GM19238 (cell line): ENCODE measurements at regions not wholly inside any gene's neighbourhood (a gene's known extent, or its start where the extent isn't known, plus 50 kb on each side); places are given as distances from the start of the nearest gene placed in this dataset.
"Not testable (repeated sequence)": the region's sequence is repeated elsewhere in the genome, so short reads cannot be mapped to it uniquely, and the experiment has no call there.

Source experiments
- DNase-seq: peaks from one replicate; pipeline ENCODE4 v3.0.0; 2011; ENCODE audit warnings: low spot score; ENCODE audit not compliant: insufficient read length

DNA sequence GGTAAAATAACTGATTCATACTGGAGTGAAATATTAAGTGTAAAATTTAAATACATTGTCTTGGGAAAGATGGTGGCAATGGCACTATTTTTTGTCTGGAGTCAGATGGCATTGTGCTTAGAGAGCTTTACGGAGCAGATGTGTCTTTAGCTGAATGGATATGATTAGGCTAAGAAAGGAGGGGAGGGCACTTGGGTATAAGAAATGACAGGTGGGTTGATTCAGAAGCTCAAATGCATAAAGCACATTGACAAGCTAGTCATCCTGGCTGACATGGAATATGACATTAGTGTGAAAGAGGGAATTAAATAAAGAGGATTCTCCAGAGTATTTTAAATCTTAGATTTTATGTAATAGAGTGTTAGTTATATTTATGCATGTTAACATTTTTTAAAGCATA, 570.1 kb upstream of the CBLB start:
- no peak for DNase-seq

DNA sequence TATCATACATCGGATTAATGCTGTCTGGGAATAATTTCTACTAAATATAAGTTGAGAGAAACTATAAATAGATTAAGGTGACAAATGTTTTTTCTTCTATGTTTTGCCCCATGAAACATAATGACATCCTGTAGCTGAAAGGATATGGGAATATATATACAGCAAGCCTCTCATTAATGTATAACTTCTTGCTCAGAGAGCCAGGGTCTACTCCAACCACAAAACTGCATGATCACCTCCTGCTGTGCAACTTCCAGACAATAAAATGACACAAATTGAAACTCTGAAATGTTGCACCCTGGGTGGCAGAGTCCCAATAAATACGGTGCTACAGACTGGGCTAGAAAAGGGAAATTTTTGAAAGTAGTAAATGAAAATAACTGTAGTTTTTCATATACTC, 571.9 kb upstream of the CBLB start:
- DNase-seq = no peak

DNA sequence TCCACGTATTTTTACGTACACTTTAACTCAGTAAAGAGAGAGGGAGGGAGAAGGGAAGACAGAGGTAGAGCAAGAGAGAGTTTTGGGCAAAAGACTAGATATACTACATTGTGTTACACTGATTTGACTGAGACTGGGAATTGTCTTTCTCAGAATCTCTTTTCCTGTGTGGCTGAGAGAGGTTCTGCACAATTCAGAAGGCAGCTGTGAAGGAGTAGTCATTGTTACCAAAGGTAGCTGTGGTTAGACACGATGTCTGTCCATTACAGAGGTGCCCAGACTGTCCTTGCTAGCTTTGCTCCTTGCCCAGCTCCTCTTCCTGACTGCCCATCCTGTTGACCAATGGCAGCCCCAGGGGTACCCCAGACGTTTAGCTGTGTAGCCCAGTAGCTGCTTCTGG, 577.5 kb upstream of the CBLB start:
- DNase-seq = no peak

DNA sequence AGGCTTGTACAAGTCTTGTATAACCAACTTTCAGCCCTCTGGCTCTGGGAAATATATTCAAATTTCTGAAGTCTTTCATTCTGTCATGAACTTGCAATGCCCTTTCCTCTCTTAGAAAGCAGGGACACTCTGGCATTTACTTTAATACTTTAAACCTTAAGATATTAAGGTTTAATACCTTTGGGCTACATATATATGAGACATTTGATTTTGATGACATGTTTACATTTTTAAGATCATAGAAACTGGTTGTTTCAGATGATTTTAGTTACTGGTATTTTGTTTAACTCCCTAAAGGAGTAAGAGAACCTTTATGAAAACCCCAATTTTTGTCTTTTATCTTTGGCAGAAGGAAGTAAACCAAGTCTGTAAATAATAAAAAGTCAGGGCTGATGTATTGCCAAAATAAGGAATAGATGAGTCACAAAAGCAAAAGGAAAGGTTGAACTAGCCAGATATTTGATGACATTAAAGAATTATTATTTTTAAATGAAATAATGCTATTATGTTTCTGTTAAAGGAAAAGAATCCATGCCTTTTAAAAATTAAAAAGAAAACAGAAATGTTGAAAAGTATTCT, 579.0 kb upstream of the CBLB start:
- DNase-seq = no peak

DNA sequence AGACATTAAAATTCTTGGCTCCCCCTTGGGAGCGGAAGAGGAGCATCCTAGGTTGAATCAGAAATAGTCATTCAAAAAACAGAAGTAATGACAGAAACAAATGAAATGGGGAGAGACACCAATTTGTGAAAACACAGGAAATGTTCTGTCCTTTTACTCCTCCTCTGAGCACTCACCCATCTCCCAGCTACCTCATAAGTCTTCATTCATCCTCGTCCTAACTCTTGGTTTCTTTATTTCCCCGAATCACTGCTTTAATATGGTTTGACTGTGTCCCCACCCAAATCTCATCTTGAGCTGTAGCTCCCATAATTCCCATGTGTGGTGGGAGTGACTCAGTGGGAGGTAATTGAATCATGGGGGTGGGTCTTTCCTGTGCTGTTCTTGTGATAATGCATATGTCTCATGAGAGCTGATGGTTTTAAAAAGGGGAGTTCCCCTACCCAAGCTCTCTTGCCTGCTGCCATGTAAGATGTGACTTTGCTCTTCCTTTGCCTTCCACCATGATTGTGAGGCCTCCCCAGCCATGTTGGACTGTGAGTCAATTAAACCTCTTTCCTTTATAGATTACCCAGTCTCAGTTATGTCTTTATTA, 579.7 kb upstream of the CBLB start:
- DNase-seq = not testable (repeated sequence)

DNA sequence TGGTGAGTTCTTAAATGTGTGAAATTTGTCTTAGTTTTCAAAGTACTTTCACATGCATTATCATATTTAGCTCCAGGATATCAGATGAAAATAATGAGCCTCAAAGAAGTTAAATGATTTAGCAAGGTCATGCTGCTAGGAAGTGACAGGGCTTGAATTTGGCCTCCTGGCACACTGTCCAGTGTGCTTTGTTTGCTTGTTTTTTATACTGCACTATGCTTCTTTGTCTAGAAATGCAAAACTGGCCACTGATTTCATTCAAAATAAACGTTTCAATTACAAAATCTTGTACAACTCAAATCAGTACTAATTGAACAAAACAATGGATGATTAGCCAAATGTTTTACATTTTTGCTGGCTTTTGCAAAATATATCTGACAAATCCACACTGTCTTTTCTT, 583.3 kb upstream of the CBLB start:
- no peak for DNase-seq

DNA sequence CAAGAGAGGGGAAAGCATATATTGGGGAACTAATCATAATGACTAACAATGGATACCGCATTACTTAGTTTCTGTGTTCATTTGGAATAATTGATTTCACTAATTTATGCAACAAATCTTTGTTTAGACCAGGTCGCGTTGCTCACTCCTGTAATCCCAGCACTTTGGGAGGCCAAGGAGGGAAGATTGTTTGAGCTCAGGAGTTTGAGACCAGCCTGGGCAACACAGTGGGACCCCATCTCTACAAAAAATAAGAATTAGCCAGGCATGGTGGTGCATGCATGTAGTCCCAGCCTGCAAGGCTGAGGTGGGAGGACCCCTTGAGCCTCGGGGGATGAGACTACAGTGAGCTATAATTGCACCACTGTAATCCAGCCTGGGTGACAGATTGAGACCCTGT, 585.7 kb upstream of the CBLB start:
- no peak for DNase-seq

DNA sequence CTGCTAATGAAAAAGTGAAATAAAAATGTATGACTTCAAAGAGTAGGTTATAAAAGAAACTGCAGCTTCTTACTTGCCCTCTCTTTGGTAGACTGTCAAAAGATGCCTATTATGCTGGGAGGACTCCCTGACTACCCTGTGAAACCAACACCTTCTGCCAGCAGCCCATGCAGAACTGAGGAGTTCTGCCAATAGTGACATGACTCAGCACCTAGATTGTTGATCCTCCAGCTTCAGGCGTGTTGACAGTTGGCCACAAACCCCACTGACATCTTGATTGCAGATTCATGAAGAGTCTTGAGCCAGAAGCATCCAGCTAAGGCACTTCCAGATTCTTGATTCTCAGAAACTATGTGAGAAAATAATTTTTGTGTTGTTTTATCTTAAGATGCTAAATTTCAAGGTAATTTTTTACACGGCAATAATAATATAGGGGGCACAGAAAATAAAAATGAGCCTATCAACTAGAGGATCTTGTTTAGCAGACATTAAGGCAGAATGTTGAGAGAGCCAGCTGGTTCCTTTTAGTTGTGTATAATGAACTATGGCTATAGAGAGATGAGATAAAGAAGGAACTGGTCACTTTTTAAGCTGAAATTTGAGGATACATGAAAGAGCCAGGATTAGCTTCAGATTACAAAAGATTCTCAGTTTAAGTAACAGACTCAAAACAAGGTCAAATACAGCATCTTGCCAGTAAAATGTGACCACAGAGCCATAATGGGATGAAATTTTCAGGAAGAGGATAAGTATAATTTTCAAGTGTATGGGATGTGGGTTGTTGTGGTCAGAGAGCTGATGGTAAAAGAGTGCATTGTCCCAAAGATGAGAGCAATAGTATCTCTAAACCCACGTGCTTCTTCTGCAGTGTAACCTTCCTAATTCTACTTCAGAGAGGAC, 588.7 kb upstream of the CBLB start:
- DNase-seq = peak; percentile 7

DNA sequence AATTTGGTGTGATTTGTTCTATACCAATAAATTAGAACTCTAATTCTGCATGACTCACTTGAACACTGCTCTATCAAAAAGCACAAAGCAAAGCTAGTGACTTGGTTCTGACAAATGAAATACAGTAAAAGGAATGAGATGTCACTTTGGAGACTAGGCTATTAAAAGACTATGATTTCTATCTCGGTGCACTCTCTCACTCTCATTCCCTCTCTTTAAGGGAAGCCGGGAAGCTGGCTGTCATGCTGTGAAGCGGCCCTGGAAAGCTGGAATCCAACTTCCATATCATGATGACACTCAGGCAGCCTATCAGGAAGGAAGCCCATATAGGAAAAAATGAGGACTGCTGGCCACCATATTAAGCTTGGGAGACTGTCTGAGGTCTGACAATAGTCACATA, 590.1 kb upstream of the CBLB start:
- no peak for DNase-seq

DNA sequence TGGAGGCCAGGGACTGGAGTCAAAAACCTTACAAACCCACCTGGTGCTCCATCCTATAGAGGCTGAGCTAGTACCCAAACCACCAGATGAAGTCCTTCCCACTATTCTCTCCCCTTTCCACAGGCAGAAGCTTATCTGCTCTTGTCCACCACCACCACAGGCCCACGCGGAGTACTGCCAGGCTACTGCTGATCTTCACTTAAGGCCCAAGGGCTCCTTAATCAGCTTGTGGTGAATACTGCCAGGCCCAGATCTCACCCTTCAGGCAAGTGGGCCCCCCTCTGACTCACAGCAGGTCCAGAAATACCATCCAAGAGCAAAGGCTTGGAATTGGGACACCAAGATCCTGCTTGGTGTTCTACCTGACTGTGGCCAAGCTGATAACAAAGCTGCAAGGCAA, 598.1 kb upstream of the CBLB start:
- DNase-seq = no peak

DNA sequence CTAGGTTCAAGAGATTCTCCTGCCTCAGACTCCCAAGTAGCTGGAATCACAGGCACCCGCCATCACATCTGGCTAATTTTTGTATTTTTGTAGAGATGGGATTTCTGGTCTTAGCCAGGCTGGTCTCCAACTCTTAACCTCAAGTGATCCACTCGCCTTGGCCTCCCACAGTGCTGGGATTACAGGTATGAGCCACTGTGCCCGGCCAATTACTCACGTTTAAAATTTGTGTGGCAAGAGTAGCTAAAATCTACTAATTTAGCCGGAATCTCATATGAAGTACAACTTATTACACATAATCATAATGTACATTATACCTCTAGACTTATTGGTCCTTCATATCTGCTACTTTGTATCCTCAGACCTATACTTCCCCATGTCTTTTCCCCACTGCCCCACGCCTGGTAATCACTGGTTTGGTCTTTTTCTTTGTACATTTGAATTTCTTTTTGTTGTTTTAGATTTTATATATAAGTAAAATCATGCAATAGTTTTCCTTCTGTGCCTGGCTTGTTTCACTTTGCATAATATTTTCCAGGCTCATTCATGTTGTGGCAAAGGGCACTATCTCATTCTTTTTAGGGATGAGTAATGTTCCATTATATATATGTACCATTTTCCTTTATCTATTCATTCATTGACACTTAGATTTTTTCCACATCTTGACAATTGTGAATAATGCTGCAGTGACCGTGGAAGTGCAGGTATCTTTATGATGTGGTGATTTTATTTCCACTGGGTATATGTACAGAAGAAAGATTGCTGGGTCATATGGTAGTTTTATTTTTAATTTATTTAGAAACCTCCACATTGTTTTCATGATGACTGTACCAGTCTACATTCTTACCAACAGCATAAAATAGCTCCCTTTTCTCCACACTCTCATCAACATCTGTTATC, 605.0 kb upstream of the CBLB start:
- DNase-seq = no peak

DNA sequence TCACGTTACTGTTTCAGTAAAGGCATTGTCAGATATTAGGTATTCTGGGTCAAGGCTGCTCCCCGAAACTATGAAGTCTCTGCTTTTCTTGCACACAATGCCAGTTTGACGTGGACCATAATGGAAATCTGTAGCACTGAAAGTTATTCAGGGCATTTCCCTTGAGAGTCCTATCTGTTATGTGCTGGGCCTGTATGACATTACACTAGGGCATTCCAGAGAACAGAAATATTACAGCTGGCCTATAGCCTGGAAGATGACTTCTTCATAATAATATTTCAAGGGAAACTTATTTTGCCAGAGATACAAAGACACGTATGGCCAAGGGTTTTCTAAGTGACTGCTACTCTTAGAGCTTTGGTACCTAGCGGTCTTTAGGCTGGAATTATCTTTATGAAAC, 613.6 kb upstream of the CBLB start:
- DNase-seq = no peak

DNA sequence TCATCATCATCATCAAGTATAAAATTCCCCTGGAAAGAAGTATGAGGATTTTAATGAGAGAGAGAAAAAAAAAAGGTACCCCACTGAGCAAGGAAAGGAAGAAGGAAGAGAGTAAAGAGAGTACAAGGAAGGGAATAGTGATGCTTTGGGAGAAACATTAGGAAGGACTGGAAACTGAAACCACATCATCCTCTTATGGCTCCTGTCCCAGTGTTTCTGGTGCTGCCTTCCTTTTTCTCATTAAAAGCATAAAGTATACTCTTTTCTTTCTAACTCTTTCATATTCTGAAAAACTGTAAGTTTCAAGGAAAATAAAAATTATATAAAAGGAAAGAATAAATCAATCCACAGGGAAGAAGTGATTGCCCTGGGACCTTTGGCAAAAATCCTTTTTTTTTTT, 616.4 kb upstream of the CBLB start:
- no peak for DNase-seq

DNA sequence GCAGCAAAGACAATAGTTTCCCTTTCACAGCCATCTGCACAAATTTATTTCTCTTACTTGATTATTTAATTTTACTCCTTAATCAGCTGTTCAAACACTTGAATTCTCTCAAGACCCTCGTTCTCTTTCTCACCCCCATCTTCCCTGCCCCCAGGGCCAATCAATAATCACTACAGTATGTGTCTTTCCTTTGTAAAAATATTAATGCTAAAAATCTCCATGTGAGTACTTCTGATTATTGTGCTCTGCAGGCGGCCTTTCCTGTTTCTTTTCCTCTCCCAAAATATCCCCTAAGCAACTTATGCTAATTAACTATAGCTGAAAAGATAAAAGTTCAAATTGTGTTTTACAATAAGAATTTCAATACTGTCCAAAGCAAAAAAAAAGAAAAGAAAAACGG, 617.0 kb upstream of the CBLB start:
- DNase-seq = no peak

DNA sequence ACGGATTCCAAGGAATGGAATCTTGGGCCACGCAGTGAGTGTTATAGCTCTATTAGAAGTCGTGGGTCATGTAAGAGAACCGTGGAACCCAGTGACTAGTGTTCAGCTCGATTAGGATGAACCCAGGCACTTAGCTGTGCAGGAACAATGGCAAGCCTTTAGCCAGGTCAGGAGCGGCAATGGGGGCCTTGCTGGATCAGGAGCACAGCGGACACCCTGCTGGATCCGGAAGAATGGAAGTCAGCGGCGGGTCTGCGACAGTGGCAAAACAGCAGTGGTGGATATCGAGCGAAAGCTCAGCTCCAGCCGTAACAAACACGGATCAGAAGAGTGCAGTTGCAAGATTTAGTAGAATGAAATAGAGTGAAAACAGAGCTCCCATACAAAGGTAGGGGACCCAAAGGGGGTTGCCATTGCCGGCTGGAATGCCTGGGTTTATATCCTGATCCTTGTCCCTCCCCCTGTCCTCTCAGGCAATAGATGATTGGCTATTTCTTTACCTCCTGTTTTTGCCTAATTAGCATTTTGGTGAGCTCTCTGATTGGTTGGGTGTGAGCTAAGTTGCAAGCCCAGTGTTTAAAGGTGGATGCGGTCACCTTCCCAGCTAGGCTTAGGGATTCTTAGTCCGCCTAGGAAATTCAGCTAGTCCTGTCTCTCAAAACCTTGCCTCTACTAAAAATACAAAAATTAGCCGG, 618.3 kb upstream of the CBLB start:
- DNase-seq = not testable (repeated sequence)

DNA sequence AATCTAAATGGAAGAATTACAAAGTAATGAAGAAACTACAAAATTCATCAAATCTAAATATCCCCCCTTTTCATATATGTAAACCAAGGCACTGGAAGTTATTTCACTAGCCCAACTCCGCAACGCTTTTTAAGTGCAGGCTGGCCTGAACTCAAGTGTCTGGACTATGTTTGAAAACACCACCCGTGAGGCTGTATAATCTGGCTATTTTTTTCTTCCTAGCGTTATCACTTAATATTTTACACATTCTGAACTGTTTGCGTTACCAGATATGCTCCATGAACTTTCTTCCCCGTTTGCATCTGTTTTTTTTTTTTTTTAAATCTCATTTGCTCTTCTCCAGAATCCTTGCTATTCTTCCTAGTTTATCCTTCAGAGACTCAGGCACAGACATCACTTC, 619.5 kb upstream of the CBLB start:
- DNase-seq = no peak

DNA sequence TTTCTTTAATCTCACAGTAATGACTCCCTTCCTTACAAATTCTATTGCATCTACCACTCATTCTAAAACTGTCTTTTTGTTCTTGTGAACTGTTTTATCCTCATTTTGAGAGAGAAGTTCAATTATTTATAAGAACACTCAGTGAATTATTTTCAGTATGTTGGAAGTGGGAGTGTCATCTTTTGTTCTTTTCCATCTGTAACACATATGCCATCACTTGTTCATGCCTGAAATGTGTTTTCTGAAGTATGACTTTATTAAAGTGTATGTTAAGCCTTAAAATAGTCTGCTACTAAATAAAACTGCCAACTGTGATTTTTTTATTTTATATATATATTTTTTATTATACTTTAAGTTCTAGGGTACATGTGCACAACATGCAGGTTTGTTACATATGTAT, 623.0 kb upstream of the CBLB start:
- no peak for DNase-seq

DNA sequence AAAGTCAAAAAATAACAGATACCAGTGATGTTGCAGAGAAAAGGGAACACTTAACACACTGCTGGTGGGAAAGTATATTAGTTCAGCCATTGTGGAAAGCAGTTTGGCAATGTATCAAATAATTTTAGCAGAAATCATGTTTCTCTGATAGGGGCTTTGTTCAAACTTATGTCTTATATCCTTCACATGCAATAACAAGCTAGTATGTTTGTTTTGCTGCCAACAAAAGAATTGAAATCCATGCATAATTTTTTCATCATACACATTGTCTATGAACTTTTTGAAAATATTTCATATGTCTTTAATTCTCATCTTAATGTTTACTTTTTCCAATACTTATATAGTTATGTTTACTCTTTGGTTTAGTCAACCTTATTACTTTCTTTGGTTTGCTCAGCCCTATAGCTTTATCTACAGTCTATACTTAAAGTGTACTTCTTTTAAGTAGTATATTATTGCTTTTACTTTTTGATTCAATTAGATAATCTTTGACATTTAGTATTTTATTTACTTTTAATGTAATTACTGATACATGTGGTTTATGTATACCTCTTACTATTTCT, 639.6 kb upstream of the CBLB start:
- no peak for DNase-seq

DNA sequence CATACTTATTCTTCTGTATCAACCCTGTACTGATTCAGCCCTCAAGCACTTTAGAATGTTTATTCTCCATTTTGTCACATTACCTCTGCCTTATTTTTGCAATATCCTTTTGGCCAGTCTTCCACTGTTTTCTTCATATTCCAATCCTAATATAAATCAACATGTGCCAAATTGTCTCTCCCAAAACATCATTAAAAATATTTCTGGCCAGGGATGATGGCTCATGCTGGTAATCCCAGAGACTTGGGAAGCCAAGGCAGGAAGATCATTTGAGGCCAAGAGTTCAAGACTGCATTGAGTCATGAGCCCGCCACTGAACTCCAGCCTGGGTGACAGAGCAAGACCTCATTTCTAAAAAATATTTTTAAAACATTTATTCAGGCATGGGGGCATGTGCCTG, 641.4 kb upstream of the CBLB start:
- no peak for DNase-seq

DNA sequence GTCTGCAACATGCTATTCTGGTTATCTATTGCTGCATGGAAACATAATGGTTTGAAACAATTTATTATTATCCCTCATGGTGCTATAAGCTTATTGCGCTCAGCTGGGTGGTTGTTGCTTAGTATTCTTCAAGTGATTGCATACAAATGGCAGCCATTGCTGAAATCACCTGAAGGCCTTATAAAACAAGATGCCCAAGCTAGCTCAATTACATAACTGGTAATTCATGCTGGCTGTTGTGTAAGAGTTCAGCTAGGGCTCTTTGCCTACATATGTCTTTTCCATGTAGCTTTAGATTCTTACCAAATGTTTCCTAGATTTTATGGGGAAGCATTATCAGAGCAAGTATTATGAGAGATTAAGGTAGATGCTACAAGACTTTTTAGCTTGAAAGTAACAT, 644.0 kb upstream of the CBLB start:
- no peak for DNase-seq

DNA sequence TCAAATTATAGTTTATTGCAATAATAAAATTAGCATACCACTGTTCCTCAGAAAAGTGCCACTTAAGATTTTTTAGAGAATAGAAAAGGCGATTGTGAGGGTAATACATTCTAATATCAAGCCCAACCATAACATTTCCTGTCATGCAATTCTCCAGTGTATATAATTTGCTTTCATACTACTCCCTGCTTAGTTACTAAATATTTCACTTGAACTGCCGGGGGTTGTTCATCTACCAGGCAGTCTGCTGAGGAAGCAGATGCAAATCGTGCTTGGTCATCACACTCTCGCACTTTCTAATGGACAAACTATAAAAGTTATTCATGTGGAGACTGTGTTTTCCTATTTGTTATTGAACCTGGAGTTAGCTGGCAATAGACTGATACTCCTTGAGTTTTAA, 645.6 kb upstream of the CBLB start:
- DNase-seq = peak; percentile 1
